WERI-Rb-1 (cell line): ENCODE measurements at regions not wholly inside any gene's neighbourhood (a gene's known extent, or its start where the extent isn't known, plus 50 kb on each side); places are given as distances from the start of the nearest gene placed in this dataset.

Experiments used
- DNase-seq: peaks from one replicate; pipeline ENCODE4 v3.0.0-alpha.2; 2020
- H3K27ac ChIP-seq: fragments of 250-450 bp; sonication (Bioruptor Pico); 2 replicates; pipeline ENCODE4 v1.5.1; 2020; ENCODE audit warnings: mild to moderate bottlenecking, moderate library complexity
- H3K27me3 ChIP-seq: fragments of 250-450 bp; sonication (Bioruptor Pico); 2 replicates; pipeline ENCODE4 v1.5.1; 2021; ENCODE audit warnings: mild to moderate bottlenecking, low read depth, moderate library complexity; ENCODE audit not compliant: insufficient read depth, severe bottlenecking
- H3K36me3 ChIP-seq: fragments of 250-450 bp; sonication (Bioruptor Pico); 2 replicates; pipeline ENCODE4 v1.5.1; 2020; ENCODE audit warnings: mild to moderate bottlenecking, moderate library complexity
- H3K4me3 ChIP-seq: 2 replicates; pipeline ENCODE4 v1.5.1; 2011; ENCODE audit warnings: low read depth, mild to moderate bottlenecking, control low read depth, low read length
- H3K9me3 ChIP-seq: fragments of 250-450 bp; sonication (Bioruptor Pico); 2 replicates; pipeline ENCODE4 v1.5.1; 2021; ENCODE audit warnings: mild to moderate bottlenecking, moderate library complexity; ENCODE audit not compliant: severe bottlenecking
- TF ChIP-seq, protein P1 (sequence below): IDR thresholded peaks from 2 replicates; pipeline ENCODE4 v1.5.1; 2011; ENCODE audit warnings: low read depth, mild to moderate bottlenecking, control low read depth, inconsistent platforms, low read length

DNA sequence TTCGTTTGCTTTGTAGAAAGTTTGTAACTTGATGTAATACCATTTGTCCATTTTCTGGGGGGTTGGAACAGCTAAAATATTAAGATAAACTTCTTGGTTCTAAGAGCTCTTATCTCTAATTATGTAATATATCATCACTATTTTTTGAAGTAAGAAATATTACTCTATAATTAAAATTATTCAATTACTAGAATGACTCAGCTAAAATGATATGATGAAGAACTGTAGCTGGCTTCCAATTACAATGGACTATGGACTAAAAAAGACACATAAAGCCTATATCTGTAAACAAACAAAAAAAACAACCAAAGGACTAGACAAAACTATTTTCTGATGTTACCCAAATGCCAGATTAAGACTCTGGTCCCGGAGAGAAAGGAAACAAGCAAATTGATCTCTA, 569.4 kb downstream of the PCDH18 start:
- Histone ChIP-seq H3K27ac (no peak overlapping the region), H3K27me3 (no peaks in the 10 kb centered on the region), H3K4me3 (no peak overlapping the region), H3K36me3 (no peaks in the 10 kb centered on the region), H3K9me3 (no peaks in the 10 kb centered on the region)
- no peak for DNase-seq
- TF ChIP-seq, protein P1, sequence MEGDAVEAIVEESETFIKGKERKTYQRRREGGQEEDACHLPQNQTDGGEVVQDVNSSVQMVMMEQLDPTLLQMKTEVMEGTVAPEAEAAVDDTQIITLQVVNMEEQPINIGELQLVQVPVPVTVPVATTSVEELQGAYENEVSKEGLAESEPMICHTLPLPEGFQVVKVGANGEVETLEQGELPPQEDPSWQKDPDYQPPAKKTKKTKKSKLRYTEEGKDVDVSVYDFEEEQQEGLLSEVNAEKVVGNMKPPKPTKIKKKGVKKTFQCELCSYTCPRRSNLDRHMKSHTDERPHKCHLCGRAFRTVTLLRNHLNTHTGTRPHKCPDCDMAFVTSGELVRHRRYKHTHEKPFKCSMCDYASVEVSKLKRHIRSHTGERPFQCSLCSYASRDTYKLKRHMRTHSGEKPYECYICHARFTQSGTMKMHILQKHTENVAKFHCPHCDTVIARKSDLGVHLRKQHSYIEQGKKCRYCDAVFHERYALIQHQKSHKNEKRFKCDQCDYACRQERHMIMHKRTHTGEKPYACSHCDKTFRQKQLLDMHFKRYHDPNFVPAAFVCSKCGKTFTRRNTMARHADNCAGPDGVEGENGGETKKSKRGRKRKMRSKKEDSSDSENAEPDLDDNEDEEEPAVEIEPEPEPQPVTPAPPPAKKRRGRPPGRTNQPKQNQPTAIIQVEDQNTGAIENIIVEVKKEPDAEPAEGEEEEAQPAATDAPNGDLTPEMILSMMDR: no peak

DNA sequence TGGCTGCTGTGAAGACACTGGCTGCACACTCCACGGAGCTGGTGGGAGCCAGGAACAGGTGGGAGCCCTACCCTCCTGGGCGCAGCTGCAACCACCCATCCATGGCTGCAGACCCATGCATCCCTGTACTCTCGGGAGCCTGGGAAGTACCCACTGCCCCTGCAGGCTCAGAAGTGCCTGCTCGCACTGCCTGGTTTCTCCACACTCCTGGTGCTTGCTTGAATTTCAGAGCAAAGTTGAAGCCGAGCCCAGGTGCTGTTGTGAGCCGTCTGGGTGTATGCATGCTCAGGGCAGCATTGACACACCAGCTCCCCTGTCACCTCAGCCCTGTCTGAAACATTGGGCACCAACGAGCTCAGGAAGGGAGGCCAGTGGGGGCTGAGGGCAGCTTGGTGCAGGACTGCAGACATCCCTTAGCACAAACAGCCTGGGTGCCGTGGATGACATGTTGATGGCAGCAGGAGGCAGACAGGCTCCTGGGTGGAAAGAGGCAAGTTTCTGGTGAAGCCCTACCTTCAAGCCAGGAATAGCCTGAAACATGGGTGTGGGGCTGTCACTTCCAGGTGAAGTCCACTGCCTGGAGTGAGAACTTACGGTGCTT, 585.9 kb downstream of the PCDH18 start:
- TF ChIP-seq, protein P1: no peak

DNA sequence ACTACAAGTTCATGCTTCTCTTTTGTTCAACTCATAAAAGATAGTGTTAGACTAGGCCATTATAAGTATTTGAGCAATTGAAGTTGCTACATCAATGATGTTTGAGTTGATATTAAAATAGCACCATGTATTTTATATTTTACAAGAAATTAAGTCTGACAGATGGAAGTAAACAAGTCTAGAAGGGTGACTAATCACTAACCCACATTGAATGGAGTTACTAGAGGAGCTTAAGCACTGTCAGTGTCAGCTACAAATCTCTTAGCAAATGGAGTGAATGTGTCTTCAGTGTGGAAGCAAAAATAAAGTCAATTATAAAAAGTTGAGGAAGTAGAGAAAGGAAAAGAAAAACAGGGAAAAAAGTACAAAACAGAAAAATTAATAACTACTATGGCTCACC, 592.5 kb downstream of the PCDH18 start:
- no peaks in the 10 kb centered on the region for H3K9me3 ChIP-seq
- no peak overlapping the region for H3K27ac ChIP-seq
- H3K4me3 ChIP-seq: no peak overlapping the region
- TF ChIP-seq, protein P1: no peak
- H3K36me3 ChIP-seq: no peaks in the 10 kb centered on the region
- H3K27me3 ChIP-seq: no peaks in the 10 kb centered on the region
- no peak for DNase-seq

More for the DNA sequence above, 585.9 kb downstream of the PCDH18 start:
- Histone ChIP-seq H3K36me3 (no peaks in the 10 kb centered on the region), H3K27ac (no peak overlapping the region), H3K9me3 (no peaks in the 10 kb centered on the region), H3K4me3 (no peak overlapping the region), H3K27me3 (no peaks in the 10 kb centered on the region)
- no peak for DNase-seq

DNA sequence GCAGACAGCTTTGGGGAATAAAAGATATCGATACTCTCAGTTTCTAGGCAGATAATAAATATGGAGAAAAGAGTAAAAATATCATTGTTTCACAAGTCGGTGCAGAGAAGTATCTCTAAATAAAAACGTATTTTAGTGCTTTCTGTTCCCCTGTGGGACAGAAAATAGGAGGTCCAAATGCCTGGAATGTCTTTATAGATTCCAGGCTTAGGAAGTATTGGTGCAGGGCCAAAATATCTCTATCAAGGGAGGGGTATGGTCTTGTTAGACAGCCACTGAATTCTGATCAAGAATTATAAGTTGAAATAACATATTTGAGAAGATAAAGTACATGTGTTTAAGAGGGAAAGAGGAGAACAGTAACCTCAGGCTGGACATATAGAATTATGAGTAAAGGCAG, 596.4 kb downstream of the PCDH18 start:
- Histone ChIP-seq H3K36me3 (no peaks in the 10 kb centered on the region), H3K27ac (no peak overlapping the region), H3K27me3 (no peaks in the 10 kb centered on the region), H3K4me3 (no peak overlapping the region), H3K9me3 (no peaks in the 10 kb centered on the region)
- TF ChIP-seq, protein P1: no peak
- DNase-seq: no peak

DNA sequence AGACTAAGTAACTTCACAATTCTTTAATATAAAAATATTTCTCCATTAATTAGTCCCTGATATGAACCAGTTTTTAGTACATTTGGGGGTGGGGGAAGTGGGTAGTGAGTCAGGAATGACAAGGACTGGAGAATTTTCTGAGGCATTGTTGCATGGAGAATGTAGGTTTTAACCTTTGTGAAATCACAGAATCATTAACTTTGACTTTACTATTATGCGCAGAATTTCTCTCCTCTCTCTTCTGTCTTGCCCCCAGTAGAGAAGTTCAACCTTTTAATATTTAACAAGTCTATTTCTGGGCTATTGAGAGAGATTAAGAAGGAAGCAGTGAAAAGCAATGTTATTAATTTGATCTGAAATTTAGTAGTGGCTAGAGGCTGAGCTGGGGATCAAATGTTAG, 597.0 kb downstream of the PCDH18 start:
- H3K4me3 ChIP-seq: no peak overlapping the region
- no peak for DNase-seq
- no peak overlapping the region for H3K27ac ChIP-seq
- H3K36me3 ChIP-seq: no peaks in the 10 kb centered on the region
- TF ChIP-seq, protein P1: no peak
- no peaks in the 10 kb centered on the region for H3K9me3 ChIP-seq
- H3K27me3 ChIP-seq: no peaks in the 10 kb centered on the region

DNA sequence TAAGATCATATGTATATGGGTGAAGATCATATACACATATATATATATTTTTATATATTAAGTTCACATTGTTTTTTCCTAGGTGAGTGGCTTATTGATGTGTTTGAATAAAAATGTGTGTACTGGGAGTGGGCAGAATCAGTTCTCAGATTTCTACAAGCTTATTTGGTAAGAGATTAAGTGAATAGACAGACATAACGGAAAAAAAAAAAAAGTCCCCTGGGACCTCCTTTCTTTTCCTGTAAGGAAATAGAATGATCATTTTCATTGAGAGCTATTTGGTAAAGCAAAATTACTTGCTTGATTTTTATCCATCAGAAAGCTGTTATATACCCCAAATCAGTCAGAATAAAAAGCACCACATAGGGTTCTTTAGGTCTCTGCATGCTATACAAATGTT, 597.7 kb downstream of the PCDH18 start:
- Histone ChIP-seq H3K4me3 (no peak overlapping the region), H3K27ac (no peak overlapping the region), H3K36me3 (no peaks in the 10 kb centered on the region), H3K27me3 (no peaks in the 10 kb centered on the region), H3K9me3 (no peaks in the 10 kb centered on the region)
- no peak for DNase-seq
- TF ChIP-seq, protein P1: no peak
